Ovary (tissue), 3 donors: ENCODE measurements at regions not wholly inside any gene's neighbourhood (a gene's known extent, or its start where the extent isn't known, plus 50 kb on each side); places are given as distances from the start of the nearest gene placed in this dataset.

Experiments
- EP300 ChIP-seq: sonication (generic); formaldehyde crosslinking; IDR thresholded peaks from one replicate; pipeline ENCODE4 v1.6.1; 2017; ENCODE audit warnings: antibody characterized with exemption
- POLR2A ChIP-seq: fragments of 450-650 bp; IDR thresholded peaks from one replicate; pipeline ENCODE4 v1.6.1; 2017; ENCODE audit warnings: antibody characterized with exemption, mild to moderate bottlenecking, moderate library complexity
- TF ChIP-seq, protein P1 (sequence below), 3 donors: fragments of 450-650 bp in 2 of 3; fragments of 200-600 bp in 1 of 3; IDR thresholded peaks; one replicate each; pipeline versions ENCODE4 v1.5.1 to v1.8.0; 2016 to 2022; ENCODE audit warnings: antibody characterized with exemption in 3 of 3, mild to moderate bottlenecking in 1 of 3
- donor health status: DM: no; HTN: no; CAD: no.

DNA sequence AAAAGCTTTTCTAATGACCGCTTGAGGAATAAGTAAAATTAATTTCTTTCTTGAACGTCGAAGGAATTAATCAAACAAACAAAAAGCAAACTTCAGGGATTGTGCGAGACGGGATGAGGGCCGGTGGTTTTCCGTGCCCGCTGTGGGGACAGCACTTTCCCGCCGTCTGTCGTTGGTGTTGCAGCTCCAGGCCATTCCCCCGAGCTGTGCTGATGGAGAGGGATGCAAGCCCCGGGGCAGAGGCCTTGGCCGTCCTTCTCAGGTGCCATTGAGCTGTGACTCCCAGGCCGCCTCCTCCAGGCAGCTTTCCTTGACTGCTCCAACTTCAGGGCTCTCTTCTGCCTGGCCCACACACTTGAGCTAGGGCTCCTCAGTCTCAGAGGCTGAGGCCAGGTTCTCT, 109.0 kb upstream of the C14orf180 start:
- TF ChIP-seq, protein P1, sequence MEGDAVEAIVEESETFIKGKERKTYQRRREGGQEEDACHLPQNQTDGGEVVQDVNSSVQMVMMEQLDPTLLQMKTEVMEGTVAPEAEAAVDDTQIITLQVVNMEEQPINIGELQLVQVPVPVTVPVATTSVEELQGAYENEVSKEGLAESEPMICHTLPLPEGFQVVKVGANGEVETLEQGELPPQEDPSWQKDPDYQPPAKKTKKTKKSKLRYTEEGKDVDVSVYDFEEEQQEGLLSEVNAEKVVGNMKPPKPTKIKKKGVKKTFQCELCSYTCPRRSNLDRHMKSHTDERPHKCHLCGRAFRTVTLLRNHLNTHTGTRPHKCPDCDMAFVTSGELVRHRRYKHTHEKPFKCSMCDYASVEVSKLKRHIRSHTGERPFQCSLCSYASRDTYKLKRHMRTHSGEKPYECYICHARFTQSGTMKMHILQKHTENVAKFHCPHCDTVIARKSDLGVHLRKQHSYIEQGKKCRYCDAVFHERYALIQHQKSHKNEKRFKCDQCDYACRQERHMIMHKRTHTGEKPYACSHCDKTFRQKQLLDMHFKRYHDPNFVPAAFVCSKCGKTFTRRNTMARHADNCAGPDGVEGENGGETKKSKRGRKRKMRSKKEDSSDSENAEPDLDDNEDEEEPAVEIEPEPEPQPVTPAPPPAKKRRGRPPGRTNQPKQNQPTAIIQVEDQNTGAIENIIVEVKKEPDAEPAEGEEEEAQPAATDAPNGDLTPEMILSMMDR (IDR thresholded peaks at IDR 0.05): no peak
- TF ChIP-seq POLR2A (no peak), EP300 (no peak)
